ENCODE measurements at regions not wholly inside any gene's neighbourhood (a gene's known extent, or its start where the extent isn't known, plus 50 kb on each side); places are given as distances from the start of the nearest gene placed in this dataset.
"Not testable (repeated sequence)": the region's sequence is repeated elsewhere in the genome, so short reads cannot be mapped to it uniquely, and the experiment has no call there.

DNA sequence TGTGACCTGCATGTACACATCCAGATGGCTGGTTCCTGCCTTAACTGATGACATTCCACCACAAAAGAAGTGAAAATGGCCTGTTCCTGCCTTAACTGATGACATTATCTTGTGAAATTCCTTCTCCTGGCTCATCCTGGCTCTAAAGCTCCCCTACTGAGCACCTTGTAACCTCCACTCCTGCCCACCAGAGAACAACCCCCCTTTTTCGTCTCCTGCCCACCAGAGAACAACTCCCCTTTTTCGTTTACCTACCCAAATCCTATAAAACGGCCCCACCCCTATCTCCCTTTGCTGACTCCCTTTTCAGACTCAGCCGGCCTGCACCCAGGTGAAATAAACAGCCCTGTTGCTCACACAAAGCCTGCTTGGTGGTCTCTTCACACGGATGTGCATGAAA, 212.2 kb downstream of the KITLG start:
- DNase-seq (ENCODE audit: low spot score), result not testable (repeated sequence)

DNA sequence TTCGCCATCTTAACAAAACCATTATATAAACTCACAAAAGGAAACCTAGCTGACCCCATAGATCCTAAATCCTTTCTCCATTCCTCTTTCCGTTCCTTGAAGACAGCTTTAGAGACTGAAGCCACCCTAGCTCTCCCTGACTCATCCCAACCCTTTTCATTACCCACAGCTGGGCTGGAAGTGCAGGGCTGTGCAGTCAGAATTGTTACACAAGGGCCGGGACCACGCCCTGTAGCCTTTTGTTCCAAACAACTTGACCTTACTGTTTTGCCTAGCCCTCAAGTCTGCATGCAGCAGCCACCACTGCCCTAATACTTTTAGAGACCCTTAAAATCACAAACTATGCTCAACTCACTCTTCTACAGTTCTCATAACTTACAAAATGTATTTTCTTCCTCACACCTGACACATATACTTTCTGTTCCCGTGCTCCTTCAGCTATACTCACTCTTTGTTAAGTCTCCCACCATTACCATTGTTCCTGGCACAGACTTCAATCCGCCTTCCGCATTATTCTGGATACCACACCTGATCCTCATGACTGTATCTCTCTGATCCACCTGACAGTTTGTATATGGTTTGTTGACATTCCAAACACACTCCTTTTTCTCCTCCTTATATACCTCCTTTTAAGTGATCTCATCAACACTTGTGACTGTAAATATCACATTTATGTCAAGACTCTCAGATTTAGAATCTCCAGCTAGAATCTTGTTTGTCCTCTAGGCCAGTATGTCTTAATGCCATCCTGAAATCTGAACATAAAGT, 208.7 kb downstream of the KITLG start:
- no peak for DNase-seq (ENCODE audit: low spot score)

DNA sequence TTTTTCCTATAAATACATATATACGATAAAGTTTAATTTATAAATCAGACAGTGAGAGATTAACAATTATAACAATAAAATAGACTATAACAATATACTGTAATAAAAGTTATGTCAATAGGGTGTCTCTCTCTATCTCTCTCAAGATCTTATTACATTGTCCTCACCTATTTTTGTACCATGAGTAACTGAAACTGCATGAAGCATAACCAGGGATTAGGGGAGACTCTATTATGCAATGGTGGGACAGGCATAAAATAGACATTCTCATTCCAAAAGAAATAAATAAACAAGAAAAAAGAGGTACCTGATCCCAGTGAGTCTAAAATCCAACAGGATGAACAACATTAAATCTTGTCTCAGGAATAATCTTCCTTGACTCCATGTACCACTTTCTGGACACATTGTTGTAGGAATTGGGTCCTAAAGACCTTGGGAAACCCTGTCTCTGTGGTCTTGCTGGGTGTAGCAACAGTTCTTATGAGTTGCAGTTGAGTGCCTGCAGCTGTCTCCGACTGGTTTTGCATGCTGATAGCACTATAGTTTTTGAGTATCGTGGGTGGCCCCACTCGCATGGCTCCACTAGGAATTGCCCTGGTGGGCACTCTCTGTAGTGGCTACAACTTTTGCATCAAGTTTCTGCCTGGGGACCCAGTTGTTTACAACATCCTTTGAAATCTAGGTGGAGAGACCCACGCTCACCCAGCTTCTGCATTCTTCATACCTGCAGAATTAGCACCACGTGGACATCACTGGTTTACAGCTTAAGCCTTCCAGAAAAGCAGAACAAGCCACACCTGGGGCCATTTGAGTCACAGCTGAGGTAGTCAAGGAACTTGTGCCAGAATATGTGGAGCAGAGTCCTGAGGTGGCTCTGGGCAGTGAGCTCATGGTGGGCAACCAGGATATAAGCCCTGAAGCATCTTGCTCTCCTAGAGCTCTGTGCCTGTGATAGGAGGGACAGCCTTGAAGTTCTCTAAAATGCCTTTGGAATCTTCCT, 204.7 kb downstream of the KITLG start:
- no peak for DNase-seq (ENCODE audit: low spot score)

DNA sequence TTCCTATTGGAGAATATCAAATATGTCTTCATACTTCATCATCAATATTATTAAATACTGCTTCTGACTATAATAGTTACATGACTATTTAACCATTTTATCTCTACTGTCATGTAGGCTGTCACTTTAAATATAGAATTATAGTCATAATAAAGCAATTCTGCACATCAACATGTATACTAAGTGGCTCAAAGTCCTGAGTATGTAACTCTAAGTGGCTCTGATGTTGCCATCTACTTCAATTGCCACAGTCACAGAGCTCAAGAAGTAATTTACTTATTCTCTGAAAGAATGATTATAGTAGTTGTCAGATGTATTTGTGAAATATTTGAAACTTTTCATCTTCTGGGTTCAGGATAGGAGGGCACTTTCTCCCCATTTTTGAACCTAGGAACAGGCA, 202.3 kb downstream of the KITLG start:
- DNase-seq (ENCODE audit: low spot score), result no peak

DNA sequence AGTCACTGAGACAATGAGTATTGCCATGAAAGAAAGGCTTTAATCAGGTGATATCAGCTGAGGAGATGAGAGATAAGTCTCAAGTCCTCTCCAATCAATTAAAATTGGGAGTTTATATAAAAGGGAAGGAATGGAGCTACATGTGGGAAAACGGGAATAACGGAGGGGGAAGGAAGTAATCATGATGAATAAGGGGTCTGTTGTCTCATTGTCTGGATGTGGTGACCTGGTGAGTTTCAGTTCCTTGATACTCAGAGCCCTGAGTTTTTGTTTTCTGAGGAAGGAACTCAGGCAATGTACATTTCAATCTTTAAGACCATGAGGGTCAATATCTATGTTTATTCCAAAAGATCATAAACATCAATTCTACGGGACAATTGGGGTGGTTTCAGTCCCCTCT, 198.8 kb downstream of the KITLG start:
- no peak for DNase-seq (ENCODE audit: low spot score)

DNA sequence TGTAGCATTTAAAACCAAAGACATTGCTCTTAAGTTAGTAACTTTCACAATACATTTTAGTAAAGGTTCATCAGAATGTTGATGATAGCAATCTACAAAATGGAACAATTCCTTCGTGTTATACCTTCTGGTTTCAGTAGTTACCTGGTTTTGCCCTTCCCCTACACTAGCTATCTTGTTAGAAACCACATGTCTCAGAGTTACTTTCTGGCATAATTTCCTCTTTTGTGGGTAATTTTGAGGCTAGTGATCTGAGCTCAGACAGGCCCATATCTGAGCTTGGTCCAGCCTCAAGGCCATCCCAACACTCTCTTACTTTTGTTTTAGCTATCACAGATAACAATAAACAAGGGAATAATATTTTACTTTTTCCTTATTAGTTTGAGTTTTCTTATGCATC, 196.9 kb downstream of the KITLG start:
- DNase-seq (ENCODE audit: low spot score), result no peak

DNA sequence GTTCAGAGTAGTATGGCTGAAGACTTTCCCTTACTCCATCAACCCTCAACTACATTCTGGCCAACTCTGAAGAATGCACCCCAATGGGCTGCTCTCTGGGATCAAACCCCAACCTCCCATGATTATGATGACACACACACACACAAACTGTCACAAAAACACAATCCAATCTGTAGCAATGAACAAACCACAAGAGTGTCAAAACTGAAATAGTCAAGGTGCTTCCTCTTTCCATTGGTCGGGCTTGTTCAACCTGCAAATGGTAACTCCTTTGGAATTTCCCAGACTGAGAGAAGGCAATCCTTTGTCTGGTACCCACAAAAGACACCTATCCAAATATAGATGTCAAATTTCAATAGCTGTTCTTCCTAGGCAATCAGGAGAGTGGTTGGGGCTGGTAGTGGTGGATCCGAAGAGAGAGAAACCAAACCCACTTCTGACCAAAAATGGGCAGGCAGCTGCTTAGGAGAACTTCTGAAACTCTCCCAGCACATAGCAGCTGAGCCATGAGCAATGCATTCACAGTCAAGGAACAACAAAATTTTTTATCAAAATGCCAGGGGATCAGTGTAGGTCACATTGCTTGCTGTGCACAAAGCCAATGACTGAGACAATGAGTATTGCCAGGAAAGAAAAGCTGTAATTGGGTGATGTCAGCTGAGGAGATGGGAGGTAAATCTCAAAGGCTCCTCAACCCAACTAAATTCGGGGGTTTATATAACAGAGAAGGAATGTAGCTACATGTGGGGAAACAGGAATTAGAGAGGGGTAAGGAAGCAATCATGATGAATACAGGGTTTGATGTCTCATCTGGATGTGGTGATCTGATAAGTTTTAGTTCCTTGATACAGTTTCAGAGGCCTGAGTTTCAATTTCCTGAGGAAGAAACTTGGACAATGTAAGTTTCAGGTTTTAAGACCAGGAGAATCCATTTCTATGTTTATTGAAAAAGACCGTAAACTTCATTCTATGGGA, 191.4 kb downstream of the KITLG start:
- DNase-seq (ENCODE audit: low spot score), result no peak

DNA sequence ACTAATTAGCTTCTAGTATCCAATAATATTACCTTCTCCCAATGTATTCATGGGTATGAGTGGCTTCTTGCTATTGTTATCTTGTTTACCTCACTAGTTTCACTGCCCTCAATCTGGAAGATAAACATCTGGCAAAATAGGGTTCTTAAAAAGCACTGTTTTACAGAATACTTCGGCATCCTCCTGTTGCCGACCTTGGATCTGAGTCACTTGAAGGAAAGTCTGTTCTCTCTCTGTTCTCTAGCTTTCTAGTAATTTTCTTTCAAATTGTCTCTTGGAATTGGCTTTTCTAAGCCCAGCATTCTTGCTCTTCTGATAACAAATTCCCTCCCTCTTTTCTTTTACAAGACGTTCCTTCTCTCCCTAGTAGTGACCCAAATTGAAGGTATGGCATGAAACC, 189.5 kb downstream of the KITLG start:
- DNase-seq (ENCODE audit: low spot score), result no peak

DNA sequence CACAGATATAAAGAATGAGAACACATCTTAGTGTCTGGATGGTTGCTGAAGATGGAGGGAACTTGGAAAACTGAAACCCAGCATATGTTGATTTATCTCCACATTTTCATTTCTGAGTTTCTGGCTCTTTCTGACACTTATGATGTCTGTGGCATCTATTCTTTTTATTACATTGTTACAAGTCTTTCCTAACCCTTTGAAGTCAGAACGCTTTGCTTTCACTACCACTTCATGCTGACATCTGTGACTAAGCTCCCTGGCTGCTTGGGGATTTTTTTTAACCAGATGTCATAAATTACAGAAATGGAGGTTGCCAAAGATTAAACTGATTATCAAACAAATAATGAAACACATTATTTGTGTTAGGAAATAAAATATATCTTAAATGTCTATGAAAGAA, 188.7 kb downstream of the KITLG start:
- DNase-seq (ENCODE audit: low spot score), result peak; percentile 49

DNA sequence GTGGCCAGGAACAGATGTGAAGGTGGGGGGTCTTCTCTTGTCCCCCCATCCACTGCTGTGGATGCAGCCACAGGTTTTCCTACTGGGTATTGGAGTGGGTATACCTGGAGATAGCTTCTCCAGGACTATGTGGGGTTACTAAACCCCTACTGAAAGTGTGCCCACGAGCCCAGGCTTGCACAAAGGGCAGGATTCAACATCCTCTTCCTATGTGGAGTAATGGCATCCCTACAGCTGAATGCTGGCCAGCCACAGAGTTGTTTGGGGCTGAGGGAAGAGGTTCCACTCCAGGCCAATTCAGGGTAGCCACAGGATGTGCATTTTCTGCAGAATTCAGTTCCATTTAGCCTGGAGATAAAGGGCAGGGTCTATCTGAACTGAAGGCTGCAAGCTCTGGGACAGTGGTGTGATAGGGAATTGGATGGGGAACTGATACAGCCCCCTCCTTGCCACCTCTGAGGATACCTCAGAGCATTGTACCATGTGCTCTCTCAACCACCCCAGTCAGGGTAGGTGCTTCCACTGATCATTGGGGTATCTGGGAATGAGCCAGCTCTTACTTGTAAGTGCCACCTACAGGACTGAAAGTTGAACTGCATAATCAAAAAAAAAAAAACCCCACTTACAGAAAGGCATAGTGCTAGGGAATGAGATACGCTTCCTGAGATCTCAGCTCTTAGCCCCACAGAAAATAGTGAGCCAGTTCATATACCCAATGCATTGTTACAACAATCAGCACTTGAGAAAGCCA, 187.1 kb downstream of the KITLG start:
- peak; percentile 37 for DNase-seq (ENCODE audit: low spot score)

DNA sequence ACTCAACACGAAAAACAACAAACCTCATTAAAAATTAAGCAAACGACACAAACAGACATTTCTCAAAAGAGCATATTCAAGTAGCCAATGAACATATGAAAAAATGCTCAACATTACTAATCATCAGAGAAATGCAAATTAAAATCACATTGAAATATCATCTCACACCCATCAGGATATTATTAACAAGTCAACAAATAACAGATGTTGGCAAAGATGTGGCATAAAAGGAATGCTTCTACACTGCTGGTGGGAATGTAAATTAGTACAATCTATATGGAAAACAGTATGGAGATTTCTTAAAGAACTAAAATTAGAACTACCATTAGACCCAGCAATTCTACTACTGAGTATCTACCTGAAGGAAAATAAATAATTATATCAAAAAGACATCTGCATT, 182.2 kb downstream of the KITLG start:
- DNase-seq (ENCODE audit: low spot score), result no peak

DNA sequence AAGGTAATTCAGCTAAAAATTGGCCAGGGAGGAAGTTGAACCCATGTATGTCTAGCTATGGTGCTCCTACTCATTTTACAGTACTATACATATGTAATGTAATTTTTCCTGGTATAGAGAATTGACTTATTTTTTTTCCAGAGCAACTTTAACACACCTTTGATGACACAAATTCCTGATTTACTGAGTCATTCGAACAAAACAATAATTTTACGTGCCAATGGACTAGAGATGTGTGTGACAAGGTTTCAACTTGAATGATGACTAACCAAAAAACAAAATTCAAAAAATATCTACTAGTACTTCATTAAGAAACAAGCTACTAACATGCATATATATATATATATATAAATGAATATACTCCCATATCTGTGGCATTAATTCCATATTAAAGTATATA, 180.5 kb downstream of the KITLG start:
- no peak for DNase-seq (ENCODE audit: low spot score)

DNA sequence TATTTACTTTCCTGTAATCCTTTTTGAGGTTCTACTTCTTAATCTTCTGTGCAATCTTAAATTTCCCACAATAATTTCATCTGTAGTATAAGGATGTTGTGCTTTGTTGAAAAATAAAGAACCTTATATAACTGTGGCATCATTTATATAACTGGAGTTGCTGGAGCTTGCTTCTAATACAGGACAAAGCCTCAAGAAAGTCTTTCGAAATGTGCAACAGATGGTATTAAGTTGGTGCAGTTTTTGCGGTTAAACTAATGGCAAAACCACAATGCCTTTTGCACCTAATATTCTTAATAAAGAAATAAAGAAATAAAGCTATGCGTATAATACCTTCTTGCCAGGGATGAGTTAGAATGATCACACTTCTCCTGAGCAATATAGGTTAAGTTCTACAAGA, 180.0 kb downstream of the KITLG start:
- DNase-seq (ENCODE audit: low spot score), result no peak

DNA sequence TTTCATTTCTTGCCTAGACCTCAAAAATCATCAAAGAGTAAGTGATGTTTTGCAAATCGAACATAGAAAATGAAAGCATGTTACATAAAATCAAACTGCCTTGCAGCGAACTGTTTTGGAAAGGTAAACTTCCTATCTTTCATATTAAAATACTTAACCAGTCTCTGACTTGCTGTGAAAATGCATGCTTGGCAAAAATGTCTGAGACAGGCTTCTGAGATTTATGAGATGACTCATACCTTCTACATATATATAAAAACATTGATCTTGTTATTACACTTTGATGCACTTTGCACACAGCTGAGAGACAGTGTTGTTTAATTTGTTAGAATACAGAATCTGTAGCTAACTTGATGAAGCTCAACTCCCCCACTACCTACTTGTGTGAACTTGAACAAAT, 179.1 kb downstream of the KITLG start:
- DNase-seq (ENCODE audit: low spot score), result peak; percentile 33

DNA sequence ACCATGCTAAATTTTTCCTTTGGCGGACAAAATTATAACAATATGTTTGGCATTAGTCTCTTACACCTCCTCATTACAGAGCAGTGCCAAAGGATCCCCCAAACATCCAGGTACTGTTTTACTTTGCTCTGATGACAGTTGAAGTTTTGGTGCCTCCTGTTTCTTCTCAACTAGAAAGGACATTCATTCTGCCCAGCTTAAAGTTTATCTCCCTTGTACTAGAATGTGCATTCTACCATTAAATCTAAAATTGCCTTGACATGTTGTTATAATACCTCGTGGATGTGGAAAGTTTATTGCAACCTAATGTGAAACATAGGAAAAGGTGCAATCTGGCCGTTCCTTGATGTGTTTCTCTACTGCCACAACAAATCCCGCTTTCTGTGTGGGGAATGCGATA, 173.4 kb downstream of the KITLG start:
- DNase-seq (ENCODE audit: low spot score), result no peak

DNA sequence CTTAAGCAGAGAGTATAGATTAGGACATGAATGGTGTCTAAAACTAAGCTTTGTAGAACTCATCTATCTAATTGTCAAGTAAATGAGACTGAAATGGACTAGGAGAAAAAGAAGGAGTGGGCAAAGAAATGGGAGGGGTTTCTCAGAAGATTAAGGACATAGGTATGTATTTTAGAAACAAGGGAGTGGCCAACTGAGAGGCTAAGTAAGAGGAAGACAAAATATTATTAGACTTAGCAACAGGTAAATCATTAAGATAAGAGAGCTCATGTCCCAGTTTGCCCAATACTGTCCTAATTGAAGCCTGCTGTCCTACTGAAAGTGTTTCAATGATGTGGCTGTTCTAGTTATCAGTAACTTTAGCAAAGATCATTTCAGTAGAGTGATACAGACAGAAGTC, 171.4 kb downstream of the KITLG start:
- no peak for DNase-seq (ENCODE audit: low spot score)

DNA sequence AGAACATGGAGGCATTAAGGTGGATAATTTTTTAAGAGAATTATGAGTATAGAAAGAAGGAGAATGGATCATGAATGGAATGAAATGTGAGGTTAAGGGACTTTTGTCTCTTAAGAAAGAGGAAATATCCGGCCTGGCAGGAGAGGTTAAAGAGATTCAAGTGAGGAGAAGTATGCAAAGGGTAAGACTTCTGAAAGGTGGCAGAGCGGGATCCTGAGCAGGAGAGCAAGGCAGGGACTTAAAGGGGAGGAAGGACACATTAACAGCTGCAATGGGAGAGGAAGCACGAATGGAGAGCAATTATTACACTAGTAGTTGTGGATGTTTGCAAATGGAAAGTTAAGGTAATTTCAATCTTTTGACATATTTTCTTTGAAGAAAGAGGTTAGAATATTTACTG, 171.0 kb downstream of the KITLG start:
- DNase-seq (ENCODE audit: low spot score), result no peak

DNA sequence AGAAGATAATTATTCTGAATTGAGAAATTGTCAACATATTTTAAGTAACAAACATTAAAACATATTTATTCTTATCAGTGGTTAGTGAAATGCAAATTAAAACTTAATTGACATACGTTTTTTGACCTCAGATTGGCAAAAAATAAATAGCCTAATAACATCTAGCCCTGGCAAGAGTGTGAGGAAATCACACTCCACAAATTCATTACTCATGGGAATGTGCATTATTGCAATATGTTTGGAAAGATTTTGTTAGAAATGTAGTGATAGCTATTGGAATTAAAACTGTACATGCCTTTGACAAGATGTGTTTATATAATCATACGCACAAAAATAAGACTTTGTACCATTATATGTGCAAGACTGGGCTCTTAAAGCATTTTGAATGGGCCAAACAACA, 168.6 kb downstream of the KITLG start:
- no peak for DNase-seq (ENCODE audit: low spot score)

DNA sequence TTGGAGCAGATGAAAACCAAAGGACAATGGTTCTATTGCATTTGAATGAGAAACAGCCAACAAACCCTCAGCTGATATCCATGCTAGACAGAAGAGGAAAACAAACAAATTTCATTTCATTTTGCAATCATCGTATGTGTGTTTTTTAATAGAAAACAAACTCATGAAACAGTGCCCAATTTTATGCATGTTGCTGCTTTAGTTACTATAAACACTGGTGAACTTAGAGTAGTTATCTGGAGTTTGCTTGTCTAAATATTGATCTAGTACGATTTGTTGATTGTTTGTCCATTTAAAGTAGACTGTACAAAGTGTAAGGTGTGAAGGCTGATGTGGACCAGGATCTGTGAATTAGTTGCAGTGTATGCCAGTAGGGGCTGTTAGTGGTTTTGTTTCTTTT, 166.6 kb downstream of the KITLG start:
- DNase-seq (ENCODE audit: low spot score), result no peak

DNA sequence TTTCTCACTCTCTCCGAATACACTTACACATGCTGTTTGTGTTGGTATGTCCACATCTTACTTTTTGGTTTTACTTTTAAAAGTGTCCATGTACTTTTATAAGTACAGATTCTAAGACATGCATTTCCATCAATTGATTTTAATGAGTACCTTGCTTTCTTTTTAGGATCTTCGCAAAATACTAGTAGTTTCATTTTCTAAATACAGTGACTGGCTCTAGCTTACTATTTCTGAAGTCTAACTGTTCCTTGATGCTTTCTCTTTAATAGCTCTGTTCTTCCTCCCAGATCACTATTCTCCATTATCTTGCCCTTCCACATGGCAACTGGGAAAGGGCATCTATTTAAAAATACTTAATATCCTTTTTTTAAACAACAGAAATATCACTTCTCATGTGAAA, 164.1 kb downstream of the KITLG start:
- no peak for DNase-seq (ENCODE audit: low spot score)

DNA sequence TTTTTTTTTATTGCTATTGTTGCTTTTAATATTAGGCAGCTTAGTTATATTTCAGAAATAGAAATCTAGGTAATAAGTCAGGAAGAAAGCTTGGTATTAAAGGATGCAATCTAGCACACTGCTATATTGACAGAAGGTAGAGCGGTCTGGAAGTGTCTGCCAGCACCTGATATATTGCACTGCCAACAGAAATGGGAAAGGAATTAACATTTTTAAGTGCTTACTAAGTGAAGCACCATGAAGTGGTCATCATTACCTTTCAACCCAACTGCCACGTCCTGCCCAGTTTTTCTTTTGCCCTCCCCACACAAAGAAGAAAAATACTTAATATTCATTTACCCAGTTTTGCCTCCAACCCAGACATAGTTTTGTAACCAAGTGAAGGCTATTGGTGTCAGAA, 163.5 kb downstream of the KITLG start:
- no peak for DNase-seq (ENCODE audit: low spot score)
